Suprapubic skin (tissue), 3 donors: ENCODE measurements at regions not wholly inside any gene's neighbourhood (a gene's known extent, or its start where the extent isn't known, plus 50 kb on each side); places are given as distances from the start of the nearest gene placed in this dataset.

Source experiments
- POLR2A ChIP-seq, 2 donors: fragments of 450-650 bp; IDR thresholded peaks; one replicate each; pipeline ENCODE4 v1.6.1; 2017; ENCODE audit warnings: antibody characterized with exemption in 2 of 2, mild to moderate bottlenecking in 2 of 2, moderate library complexity in 2 of 2
- TF ChIP-seq, protein P1 (sequence below), 2 donors: fragments of 200-600 bp in 1 of 2; fragments of 450-650 bp in 1 of 2; sonication (generic) in 1 of 2; IDR thresholded peaks; one replicate each; pipeline ENCODE4 v1.5.1; 2016 to 2019; ENCODE audit warnings: antibody characterized with exemption in 2 of 2, mild to moderate bottlenecking in 1 of 2, moderate library complexity in 1 of 2

DNA sequence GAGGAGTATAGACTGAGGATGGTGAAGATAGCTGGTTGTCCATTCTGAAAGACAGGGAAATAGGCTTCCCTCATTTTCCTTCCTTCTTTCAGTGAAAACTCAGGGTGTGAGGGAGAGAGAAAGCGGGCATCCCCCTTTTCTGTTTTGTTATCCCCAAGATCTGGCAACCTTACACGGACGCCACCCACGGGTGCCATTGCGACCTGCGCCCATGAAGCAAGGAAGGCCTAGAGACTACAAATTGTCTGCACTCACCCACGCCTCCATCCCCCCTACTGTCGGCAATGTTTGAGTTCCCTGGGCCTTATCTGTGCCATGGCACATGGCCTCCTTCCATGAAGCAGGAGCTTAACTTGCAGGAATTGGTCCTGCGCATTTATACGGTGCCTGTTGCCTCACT lies 115.0 kb upstream of the IGF1 start:
- TF ChIP-seq POLR2A (IDR thresholded peaks at IDR 0.05): no peak
- TF ChIP-seq, protein P1, sequence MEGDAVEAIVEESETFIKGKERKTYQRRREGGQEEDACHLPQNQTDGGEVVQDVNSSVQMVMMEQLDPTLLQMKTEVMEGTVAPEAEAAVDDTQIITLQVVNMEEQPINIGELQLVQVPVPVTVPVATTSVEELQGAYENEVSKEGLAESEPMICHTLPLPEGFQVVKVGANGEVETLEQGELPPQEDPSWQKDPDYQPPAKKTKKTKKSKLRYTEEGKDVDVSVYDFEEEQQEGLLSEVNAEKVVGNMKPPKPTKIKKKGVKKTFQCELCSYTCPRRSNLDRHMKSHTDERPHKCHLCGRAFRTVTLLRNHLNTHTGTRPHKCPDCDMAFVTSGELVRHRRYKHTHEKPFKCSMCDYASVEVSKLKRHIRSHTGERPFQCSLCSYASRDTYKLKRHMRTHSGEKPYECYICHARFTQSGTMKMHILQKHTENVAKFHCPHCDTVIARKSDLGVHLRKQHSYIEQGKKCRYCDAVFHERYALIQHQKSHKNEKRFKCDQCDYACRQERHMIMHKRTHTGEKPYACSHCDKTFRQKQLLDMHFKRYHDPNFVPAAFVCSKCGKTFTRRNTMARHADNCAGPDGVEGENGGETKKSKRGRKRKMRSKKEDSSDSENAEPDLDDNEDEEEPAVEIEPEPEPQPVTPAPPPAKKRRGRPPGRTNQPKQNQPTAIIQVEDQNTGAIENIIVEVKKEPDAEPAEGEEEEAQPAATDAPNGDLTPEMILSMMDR (IDR thresholded peaks at IDR 0.05): no peak
